SK-N-SH treated with all-trans-retinoic acid at 6 μM for 48 hours (cell line): ENCODE measurements at regions not wholly inside any gene's neighbourhood (a gene's known extent, or its start where the extent isn't known, plus 50 kb on each side); places are given as distances from the start of the nearest gene placed in this dataset.

ENCODE experiments used
- CSRNP3 ChIP-seq: fragments of 250-450 bp; sonication (Bioruptor Pico); IDR thresholded peaks from 2 replicates; pipeline ENCODE4 v1.5.1; 2021; ENCODE audit warnings: mild to moderate bottlenecking, moderate library complexity
- ESRRG ChIP-seq: fragments of 250-450 bp; sonication (Bioruptor Pico); IDR thresholded peaks from 2 replicates; pipeline ENCODE4 v1.6.1; 2021; ENCODE audit warnings: mild to moderate bottlenecking
- PATZ1 ChIP-seq: fragments of 250-450 bp; sonication (Bioruptor Pico); IDR thresholded peaks from 2 replicates; pipeline ENCODE4 v1.8.0; 2020; ENCODE audit warnings: mild to moderate bottlenecking, moderate library complexity, borderline replicate concordance
- POU6F1 ChIP-seq: fragments of 250-450 bp; sonication (Bioruptor Pico); IDR thresholded peaks from 2 replicates; pipeline ENCODE4 v1.8.0; 2021; ENCODE audit warnings: low read depth, mild to moderate bottlenecking, moderate library complexity, borderline replicate concordance
- PPARA ChIP-seq: fragments of 250-450 bp; sonication (Bioruptor Pico); IDR thresholded peaks from 2 replicates; pipeline ENCODE4 v1.5.0; 2020; ENCODE audit warnings: mild to moderate bottlenecking, borderline replicate concordance
- RARB ChIP-seq: fragments of 250-450 bp; sonication (Bioruptor Pico); IDR thresholded peaks from 2 replicates; pipeline ENCODE4 v1.8.0; 2021; ENCODE audit warnings: mild to moderate bottlenecking, moderate library complexity
- SNAI2 ChIP-seq: fragments of 250-450 bp; sonication (Bioruptor Pico); IDR thresholded peaks from 2 replicates; pipeline ENCODE4 v1.5.0; 2020; ENCODE audit warnings: mild to moderate bottlenecking, moderate library complexity
- TSHZ2 ChIP-seq: fragments of 250-450 bp; sonication (Bioruptor Pico); IDR thresholded peaks from 2 replicates; pipeline ENCODE4 v1.5.0; 2020; ENCODE audit warnings: mild to moderate bottlenecking, moderate library complexity
- ZC3H10 ChIP-seq: fragments of 250-450 bp; sonication (Bioruptor Pico); IDR thresholded peaks from 2 replicates; pipeline ENCODE4 v1.5.1; 2021; ENCODE audit warnings: mild to moderate bottlenecking, moderate library complexity
- ZFP30 ChIP-seq: fragments of 450-650 bp; formaldehyde crosslinking; IDR thresholded peaks from 2 replicates; pipeline ENCODE4 v1.5.0; 2022; ENCODE audit warnings: mild to moderate bottlenecking, moderate library complexity
- ZNF8 ChIP-seq: fragments of 450-650 bp; formaldehyde crosslinking; IDR thresholded peaks from 2 replicates; pipeline ENCODE4 v1.5.0; 2020; ENCODE audit warnings: mild to moderate bottlenecking, moderate library complexity

- no peak for TF ChIP-seq RARB
- no peak for TF ChIP-seq SNAI2
- no peak for TF ChIP-seq CSRNP3 (CRISPR knock-in tag)
- TF ChIP-seq POU6F1 (CRISPR knock-in tag): no peak
- TF ChIP-seq PPARA (CRISPR knock-in tag): no peak
- no peak for TF ChIP-seq ZNF8 (CRISPR knock-in tag)
- TF ChIP-seq TSHZ2 (CRISPR knock-in tag): no peak
- TF ChIP-seq ZFP30: no peak
- TF ChIP-seq ESRRG (CRISPR knock-in tag): no peak
- no peak for TF ChIP-seq ZC3H10
- TF ChIP-seq PATZ1 (CRISPR knock-in tag): no peak
Observed at GRCh38 chr12:60094436-60094835, 498.6 kb downstream of the SLC16A7 start.
